ENCODE measurements at regions not wholly inside any gene's neighbourhood (a gene's known extent, or its start where the extent isn't known, plus 50 kb on each side); places are given as distances from the start of the nearest gene placed in this dataset.

DNA sequence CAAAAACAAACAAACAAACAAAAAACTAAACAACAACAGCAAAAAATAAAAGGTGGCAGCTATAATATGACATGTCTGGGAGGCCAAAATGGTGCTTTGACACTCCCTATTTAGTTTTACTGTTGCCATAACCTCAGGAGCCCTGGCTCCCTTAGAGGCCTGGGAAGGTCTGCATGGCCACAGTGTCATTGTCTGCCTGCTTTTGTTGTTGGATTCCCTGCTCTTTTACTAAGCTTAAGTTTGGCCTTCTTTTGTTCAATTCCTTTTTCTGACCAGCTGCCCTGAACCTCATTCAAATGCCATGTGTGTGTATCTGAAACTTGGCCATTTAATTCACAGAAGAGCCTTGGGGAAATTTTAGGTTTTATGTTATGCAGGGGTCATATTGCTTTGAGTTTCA, 458.2 kb downstream of the TMEM232 start:
- H3K36me3 ChIP-seq (ENCODE audit: insufficient read depth, low read length) = no peaks in the 10 kb centered on the region
- H3K9me2 ChIP-seq (ENCODE audit: low read depth, low read length) = no peaks in the 10 kb centered on the region
- TF ChIP-seq, protein P1, sequence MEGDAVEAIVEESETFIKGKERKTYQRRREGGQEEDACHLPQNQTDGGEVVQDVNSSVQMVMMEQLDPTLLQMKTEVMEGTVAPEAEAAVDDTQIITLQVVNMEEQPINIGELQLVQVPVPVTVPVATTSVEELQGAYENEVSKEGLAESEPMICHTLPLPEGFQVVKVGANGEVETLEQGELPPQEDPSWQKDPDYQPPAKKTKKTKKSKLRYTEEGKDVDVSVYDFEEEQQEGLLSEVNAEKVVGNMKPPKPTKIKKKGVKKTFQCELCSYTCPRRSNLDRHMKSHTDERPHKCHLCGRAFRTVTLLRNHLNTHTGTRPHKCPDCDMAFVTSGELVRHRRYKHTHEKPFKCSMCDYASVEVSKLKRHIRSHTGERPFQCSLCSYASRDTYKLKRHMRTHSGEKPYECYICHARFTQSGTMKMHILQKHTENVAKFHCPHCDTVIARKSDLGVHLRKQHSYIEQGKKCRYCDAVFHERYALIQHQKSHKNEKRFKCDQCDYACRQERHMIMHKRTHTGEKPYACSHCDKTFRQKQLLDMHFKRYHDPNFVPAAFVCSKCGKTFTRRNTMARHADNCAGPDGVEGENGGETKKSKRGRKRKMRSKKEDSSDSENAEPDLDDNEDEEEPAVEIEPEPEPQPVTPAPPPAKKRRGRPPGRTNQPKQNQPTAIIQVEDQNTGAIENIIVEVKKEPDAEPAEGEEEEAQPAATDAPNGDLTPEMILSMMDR (IDR thresholded peaks at IDR 0.05; ENCODE audit: low read length) = no peak
- TF ChIP-seq EZH2 (IDR thresholded peaks at IDR 0.05; ENCODE audit: borderline replicate concordance, low read length) = no peak
- peaks cover 29% of the 10 kb centered on the region for H3K4me1 ChIP-seq (ENCODE audit: insufficient read depth, low read length, severe bottlenecking)
- no peak overlapping the region for H2AFZ ChIP-seq (ENCODE audit: low read length)
- H3K4me2 ChIP-seq (ENCODE audit: low read length) = no peak overlapping the region
- H3K9ac ChIP-seq (ENCODE audit: low read length) = no peak overlapping the region
- no peaks in the 10 kb centered on the region for H3F3A ChIP-seq (ENCODE audit: insufficient read depth, low read length)
- H3K27ac ChIP-seq (ENCODE audit: low read depth, low read length, poor library complexity, severe bottlenecking) = peak overlapping the region; percentile 48
- H3K27me3 ChIP-seq (ENCODE audit: insufficient read depth, low read length) = no peaks in the 10 kb centered on the region
- no peaks in the 10 kb centered on the region for H3K9me3 ChIP-seq (ENCODE audit: low read length)
- H4K20me1 ChIP-seq (ENCODE audit: insufficient read depth, low read length) = no peaks in the 10 kb centered on the region
- H3K4me3 ChIP-seq (ENCODE audit: low read depth, low read length, poor library complexity, severe bottlenecking) = no peak overlapping the region
- H3K79me2 ChIP-seq (ENCODE audit: insufficient read depth, low read length) = no peaks in the 10 kb centered on the region

GRCh38 chr5:110268985-110269384, 457.5 kb downstream of the TMEM232 start:
- Histone ChIP-seq H2AFZ (ENCODE audit: low read length) (no peak overlapping the region), H3K4me3 (ENCODE audit: low read depth, low read length, poor library complexity, severe bottlenecking) (no peak overlapping the region), H3K4me2 (ENCODE audit: low read length) (no peak overlapping the region), H3K9me2 (ENCODE audit: low read depth, low read length) (no peaks in the 10 kb centered on the region), H3K79me2 (ENCODE audit: insufficient read depth, low read length) (no peaks in the 10 kb centered on the region), H3K9me3 (ENCODE audit: low read length) (no peaks in the 10 kb centered on the region), H3K36me3 (ENCODE audit: insufficient read depth, low read length) (no peaks in the 10 kb centered on the region), H3K27me3 (ENCODE audit: insufficient read depth, low read length) (no peaks in the 10 kb centered on the region), H3K4me1 (ENCODE audit: insufficient read depth, low read length, severe bottlenecking) (peaks cover 29% of the 10 kb centered on the region), H3F3A (ENCODE audit: insufficient read depth, low read length) (no peaks in the 10 kb centered on the region), H3K27ac (ENCODE audit: low read depth, low read length, poor library complexity, severe bottlenecking) (peak overlapping the region; percentile 48), H3K9ac (ENCODE audit: low read length) (no peak overlapping the region), H4K20me1 (ENCODE audit: insufficient read depth, low read length) (no peaks in the 10 kb centered on the region)
- TF ChIP-seq EZH2 (IDR thresholded peaks at IDR 0.05; ENCODE audit: borderline replicate concordance, low read length) = no peak
- TF ChIP-seq, protein P1 (IDR thresholded peaks at IDR 0.05; ENCODE audit: low read length) = no peak

DNA sequence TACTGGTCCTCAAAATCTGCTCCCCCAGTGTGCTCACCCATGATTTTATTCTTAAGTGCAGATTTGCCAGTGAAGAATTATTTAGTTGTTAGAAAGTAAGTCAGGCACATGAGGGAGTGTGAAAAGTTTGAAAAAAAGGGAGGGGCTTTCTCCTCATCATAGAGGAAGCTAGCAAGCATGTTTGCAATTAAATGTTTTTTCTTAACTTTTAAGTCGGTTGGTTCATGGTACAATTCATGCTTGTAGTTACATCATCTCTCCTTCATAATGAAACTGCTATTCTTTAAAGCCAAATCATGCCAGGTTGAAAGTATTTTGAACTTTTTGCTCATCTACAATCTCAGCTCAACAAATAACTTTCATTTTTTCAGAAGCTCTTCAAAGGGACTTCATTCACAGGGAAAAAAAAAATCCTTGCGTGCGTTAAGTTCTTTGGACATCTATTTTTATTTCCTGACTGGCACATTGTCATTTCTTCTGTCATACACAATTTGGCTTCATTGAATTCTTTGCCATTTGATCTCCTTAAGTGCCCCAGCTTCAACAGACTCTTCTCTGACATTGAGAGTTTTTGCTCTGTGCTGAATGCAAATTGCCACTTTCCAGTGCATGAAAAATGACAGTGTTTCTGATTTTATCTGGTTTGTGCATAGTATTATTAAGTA, 456.9 kb downstream of the TMEM232 start:
- Histone ChIP-seq H3K36me3 (ENCODE audit: insufficient read depth, low read length) (no peaks in the 10 kb centered on the region), H2AFZ (ENCODE audit: low read length) (no peak overlapping the region), H4K20me1 (ENCODE audit: insufficient read depth, low read length) (no peaks in the 10 kb centered on the region), H3K4me1 (ENCODE audit: insufficient read depth, low read length, severe bottlenecking) (peaks cover 29% of the 10 kb centered on the region), H3K27ac (ENCODE audit: low read depth, low read length, poor library complexity, severe bottlenecking) (no peak overlapping the region), H3K4me2 (ENCODE audit: low read length) (no peak overlapping the region), H3K4me3 (ENCODE audit: low read depth, low read length, poor library complexity, severe bottlenecking) (no peak overlapping the region), H3K9me3 (ENCODE audit: low read length) (no peaks in the 10 kb centered on the region), H3K9ac (ENCODE audit: low read length) (no peak overlapping the region), H3K9me2 (ENCODE audit: low read depth, low read length) (no peaks in the 10 kb centered on the region), H3K79me2 (ENCODE audit: insufficient read depth, low read length) (no peaks in the 10 kb centered on the region), H3K27me3 (ENCODE audit: insufficient read depth, low read length) (no peaks in the 10 kb centered on the region), H3F3A (ENCODE audit: insufficient read depth, low read length) (no peaks in the 10 kb centered on the region)
- TF ChIP-seq EZH2 (IDR thresholded peaks at IDR 0.05; ENCODE audit: borderline replicate concordance, low read length) = no peak
- TF ChIP-seq, protein P1 (IDR thresholded peaks at IDR 0.05; ENCODE audit: low read length) = no peak

Data from OCI-LY1 (cell line).